HG03439 (cell line): ENCODE measurements at regions not wholly inside any gene's neighbourhood (a gene's known extent, or its start where the extent isn't known, plus 50 kb on each side); places are given as distances from the start of the nearest gene placed in this dataset.
"Not testable (repeated sequence)": the region's sequence is repeated elsewhere in the genome, so short reads cannot be mapped to it uniquely, and the experiment has no call there.

ENCODE experiments used
- ATAC-seq: cut with Tn5 transposase; IDR thresholded peaks from one replicate; pipeline ENCODE4 v1.9.1; 2021; ENCODE audit warnings: mild to moderate bottlenecking, moderate library complexity; ENCODE audit not compliant: unreplicated experiment

GRCh38 chr2:209145941-209146681 lies 277.7 kb upstream of the MAP2 start:
- ATAC-seq: no peak

- no peak for ATAC-seq
These were observed 277.0 kb upstream of the MAP2 start for GRCh38 chr2:209146682-209147320.

DNA sequence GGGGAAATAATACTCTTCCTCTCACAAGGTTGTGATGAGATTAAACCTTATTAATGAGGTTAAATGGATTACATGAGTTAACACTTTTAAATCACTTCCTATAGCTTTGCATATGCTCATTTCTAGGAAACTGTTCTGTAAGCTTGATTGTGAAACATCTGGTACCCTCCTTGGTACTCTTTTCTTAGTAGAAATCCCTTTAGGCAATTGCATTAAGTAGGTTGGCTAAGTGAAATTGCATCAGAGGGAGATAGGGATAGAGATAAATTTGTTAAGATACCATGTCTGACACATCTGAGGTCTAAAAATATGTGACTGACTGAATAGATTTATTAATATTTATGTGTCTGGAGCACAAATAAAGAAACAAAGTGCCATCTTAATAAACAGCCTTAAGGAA lies 275.9 kb upstream of the MAP2 start:
- no peak for ATAC-seq

- no peak for ATAC-seq
These were observed 262.9 kb upstream of the MAP2 start for GRCh38 chr2:209160800-209161588.

- no peak for ATAC-seq
These were observed 261.7 kb upstream of the MAP2 start for GRCh38 chr2:209162129-209162528.

DNA sequence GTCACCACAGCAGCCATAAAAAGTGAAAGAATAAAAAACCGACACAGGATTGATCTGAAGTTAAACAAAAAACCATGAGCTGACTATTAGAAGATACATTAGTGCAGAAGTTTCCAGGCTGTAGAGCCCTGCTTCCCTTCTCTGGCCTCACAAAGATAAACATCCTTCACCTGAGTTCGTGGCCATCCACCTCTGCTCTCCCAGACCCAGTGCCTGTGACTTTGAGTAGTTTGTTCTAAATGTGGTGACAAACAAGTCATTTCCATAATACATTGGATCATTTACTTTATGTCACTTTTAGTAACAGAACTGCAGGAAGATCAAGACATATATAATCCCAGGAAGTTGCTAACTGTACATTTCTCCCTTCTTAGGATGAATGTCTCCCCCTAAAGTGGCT lies 241.9 kb upstream of the MAP2 start:
- no peak for ATAC-seq

DNA sequence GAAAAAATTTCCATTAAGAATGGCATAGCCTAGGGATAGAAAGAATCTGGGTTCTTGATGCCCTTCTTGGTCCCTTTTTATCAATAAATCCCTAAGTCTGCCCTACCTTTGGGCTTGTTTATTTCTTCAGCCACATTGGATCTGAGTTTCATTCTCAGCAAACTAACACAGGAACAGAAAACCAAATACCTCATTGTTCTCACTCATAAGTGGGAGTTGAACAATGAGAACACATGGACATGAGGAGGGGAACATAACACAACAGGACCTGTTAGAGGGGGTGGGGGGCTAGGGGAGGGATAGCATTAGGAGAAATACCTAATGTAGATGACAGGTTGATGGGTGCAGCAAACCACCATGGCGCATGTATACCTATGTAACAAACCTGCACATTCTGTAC lies 237.0 kb upstream of the MAP2 start:
- ATAC-seq: not testable (repeated sequence)

GRCh38 chr2:209189893-209190292 lies 234.0 kb upstream of the MAP2 start:
- no peak for ATAC-seq

GRCh38 chr2:209191139-209191538 lies 232.7 kb upstream of the MAP2 start:
- ATAC-seq: no peak

DNA sequence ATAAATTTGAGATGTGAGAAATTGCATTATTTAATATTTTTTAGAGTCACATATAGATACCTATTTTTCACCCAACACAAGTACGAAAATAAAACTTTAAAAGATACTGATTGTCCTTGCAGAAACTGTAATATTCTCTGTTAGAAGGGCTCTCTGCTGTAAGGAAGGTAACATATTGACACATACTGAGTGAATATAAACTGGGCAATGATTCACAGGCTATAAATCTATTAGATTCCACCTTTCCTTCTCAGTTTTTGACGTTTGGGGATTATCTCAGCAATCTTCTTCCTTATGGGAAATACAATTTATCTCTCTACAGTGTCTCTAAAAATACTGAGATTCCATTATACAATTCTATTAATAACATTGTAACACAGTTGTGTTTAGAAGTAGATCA lies 229.1 kb upstream of the MAP2 start:
- no peak for ATAC-seq

DNA sequence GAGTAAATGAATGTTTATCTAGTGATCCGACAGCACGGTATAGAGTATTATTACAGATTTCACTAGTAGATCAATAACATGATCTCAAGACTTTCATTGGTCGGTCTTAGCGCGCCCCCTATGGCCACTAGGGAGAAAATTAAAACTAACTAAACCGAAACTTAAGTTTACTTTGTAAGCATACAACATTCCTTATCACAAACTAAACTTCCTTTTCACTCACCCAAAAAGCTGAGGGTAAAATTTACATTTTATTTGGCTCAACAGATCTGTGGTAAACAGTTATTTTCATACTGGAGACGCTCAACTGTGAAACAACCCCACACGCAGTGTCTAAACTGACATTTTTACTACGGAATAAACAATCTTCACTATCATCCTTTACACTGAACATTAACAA lies 215.6 kb upstream of the MAP2 start:
- no peak for ATAC-seq

GRCh38 chr2:209209943-209210342 lies 213.9 kb upstream of the MAP2 start:
- ATAC-seq: no peak

DNA sequence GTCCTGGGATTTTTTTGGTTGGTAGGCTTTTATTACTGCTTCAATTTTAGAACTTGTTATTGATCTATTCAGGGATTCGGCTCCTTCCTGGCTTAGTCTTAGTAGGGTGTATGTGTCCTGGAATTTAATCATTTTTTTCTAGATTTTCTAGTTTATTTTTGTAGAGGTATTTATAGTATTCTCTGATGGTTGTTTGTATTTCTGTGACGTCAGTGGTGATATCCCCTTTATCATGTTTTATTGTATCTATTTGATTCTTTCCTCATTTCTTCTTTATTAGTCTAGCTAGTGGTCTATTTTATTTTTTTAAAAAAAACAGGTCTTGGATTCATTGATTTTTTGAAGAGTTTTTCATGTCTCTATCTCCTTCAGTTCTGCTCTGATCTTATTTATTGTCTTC lies 193.3 kb upstream of the MAP2 start:
- no peak for ATAC-seq

DNA sequence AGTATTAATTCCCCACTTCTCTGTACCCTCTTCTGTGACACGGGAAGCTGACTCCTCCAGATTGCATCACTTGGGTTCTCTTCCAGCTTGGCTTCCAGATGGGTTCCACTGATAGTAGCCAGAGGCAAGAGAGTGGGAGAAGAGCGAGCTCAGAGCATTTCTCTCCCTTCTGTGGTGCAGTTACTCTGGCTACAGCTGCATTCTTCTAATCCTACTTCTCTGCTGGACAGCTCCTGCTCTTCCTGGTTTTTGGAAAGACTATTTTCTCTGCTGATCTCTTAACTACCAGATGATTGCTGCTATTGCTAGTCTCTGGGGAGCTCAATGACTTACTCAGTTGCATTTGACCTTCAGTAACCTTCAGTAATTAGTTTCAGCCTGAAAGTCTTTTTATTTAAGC lies 187.5 kb upstream of the MAP2 start:
- no peak for ATAC-seq

- ATAC-seq: no peak
These were observed 184.9 kb upstream of the MAP2 start for GRCh38 chr2:209238765-209239584.

- ATAC-seq: no peak
These were observed 184.3 kb upstream of the MAP2 start for GRCh38 chr2:209239585-209239938.

DNA sequence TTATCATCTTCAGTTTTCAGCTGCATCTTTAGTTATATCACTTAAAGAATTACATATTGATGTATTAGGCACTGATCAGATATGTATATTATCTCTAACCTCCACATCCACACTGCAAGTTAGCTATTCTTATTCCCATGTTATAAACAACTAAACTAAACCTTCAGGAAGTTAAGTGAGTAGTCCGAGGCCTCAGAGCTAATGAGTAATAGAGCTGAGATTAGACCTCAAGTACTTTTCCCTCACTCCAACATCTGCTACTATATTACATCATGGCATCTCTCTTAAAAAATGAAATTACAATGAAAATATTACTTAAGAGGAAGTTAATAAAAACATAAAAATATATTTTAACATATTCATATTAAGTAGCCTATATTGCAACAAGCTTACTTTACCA lies 183.6 kb upstream of the MAP2 start:
- ATAC-seq: no peak

DNA sequence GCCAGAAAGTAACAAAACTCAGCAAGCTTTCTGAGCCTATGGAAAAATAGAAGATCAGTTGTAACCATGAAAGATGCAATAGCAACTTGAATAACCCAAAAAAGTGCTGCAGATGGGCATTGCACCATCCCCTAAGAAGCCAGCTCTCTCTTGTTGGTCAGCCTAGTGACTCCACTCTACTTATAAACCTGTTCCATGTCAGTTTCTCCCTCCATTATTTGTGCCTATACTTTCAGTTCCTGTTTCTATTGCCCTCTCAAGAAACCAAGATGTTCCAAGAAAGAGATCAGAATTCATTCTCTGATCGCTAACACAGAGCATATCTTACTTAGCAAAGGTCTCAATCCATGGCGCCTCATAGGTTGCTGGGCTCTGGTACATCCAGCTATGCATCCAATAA lies 170.3 kb upstream of the MAP2 start:
- no peak for ATAC-seq

GRCh38 chr2:209259767-209260166 lies 164.1 kb upstream of the MAP2 start:
- no peak for ATAC-seq

GRCh38 chr2:209260281-209260680 lies 163.6 kb upstream of the MAP2 start:
- ATAC-seq: no peak

- not testable (repeated sequence) for ATAC-seq
These were observed 162.3 kb upstream of the MAP2 start for GRCh38 chr2:209261366-209262053.
